ENCODE measurements at regions not wholly inside any gene's neighbourhood (a gene's known extent, or its start where the extent isn't known, plus 50 kb on each side); places are given as distances from the start of the nearest gene placed in this dataset.

DNA sequence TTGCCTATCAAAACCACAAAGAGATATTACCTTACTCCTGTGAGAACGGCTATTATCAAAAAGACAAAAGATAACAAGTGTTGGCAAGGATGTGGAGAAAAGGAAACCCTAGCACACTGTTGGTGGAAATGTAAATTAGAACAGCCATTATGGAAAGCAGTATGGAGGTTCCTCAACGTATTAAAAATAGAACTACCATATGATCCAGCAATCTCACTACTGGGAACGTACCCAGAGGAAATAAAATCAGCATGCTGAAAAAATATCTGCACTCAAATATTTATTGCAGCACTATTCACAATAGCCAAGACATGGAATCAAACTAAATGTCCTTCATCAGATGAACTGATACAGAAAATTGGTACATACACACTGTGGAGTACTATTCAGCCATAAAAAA lies 149.4 kb upstream of the MLN start:
- H3K27ac Mint-ChIP-seq: no peak overlapping the region

More for the DNA sequence above, 149.4 kb upstream of the MLN start:
- Histone ChIP-seq H3K27ac (ENCODE audit: insufficient read length, low read depth, low read length) (no peak overlapping the region), H2BK15ac (ENCODE audit: low read depth, low read length) (no peak overlapping the region), H3K79me1 (ENCODE audit: insufficient read depth, low read depth, low read length, poor library complexity, severe bottlenecking) (no peaks in the 10 kb centered on the region), H3T11ph (ENCODE audit: low read length) (no peak overlapping the region), H3K23ac (ENCODE audit: insufficient read length, low read depth, low read length) (no peak overlapping the region), H2AK5ac (ENCODE audit: insufficient read length, low read length) (no peak overlapping the region), H3K9ac (ENCODE audit: extremely low read depth, insufficient read length, low read length) (no peak overlapping the region), H3K79me2 (ENCODE audit: insufficient read depth, low read length) (no peaks in the 10 kb centered on the region), H2BK120ac (ENCODE audit: low read depth, low read length, poor library complexity, severe bottlenecking) (no peak overlapping the region), H4K91ac (ENCODE audit: insufficient read length, low read depth, low read length) (no peak overlapping the region), H2BK20ac (ENCODE audit: low read depth, low read length, poor library complexity, severe bottlenecking) (no peak overlapping the region), H4K5ac (ENCODE audit: insufficient read length, low read depth, low read length) (no peak overlapping the region), H4K8ac (replicated peaks; ENCODE audit: insufficient read length, low read depth, low read length) (no peak overlapping the region), H2BK5ac (ENCODE audit: insufficient read length, low read length) (no peak overlapping the region), H4K20me1 (ENCODE audit: control insufficient read depth, insufficient read depth, insufficient read length) (peaks cover 2% of the 10 kb centered on the region), H3K18ac (ENCODE audit: insufficient read length, low read depth, low read length) (no peak overlapping the region), H3K4me1 (ENCODE audit: insufficient read depth, low read length) (peaks cover 5% of the 10 kb centered on the region; the same call in 1 of the 2 replicates), H2BK12ac (ENCODE audit: insufficient read length, low read depth, low read length) (no peak overlapping the region), H3K56ac (ENCODE audit: insufficient read length, low read depth, low read length) (no peak overlapping the region), H3K27me3 (ENCODE audit: insufficient read depth, low read length) (no peaks in the 10 kb centered on the region; the same call in 1 of the 2 replicates), H3K4ac (ENCODE audit: low read depth, low read length) (no peak overlapping the region), H3K9me3 (ENCODE audit: control insufficient read depth, low read depth, low read length) (no peaks in the 10 kb centered on the region), H3K14ac (ENCODE audit: insufficient read depth, low read length) (no peak overlapping the region), H3K4me2 (ENCODE audit: insufficient read depth, insufficient read length, low read length) (no peak overlapping the region), H3K23me2 (ENCODE audit: insufficient read length, low read depth, low read length, poor library complexity, severe bottlenecking) (no peaks in the 10 kb centered on the region), H2AFZ (ENCODE audit: low read length) (no peak overlapping the region)
- Mint-ChIP-seq H3K9me3 (no peaks in the 10 kb centered on the region), H3K4me1 (peaks cover 36 to 45% of the 10 kb centered on the region in 2 experiments), H3K36me3 (ENCODE audit: insufficient read depth in 1 of 3, low read depth in 3 of 3) (no peaks in the 10 kb centered on the region), H3K27me3 (ENCODE audit: low read depth) (peaks cover 5% of the 10 kb centered on the region), H3K4me3 (no peak overlapping the region)
- DNase-seq: no peak
- WGBS (ENCODE audit: extremely low coverage, insufficient read length, low lambda C conversion rate): no CpG with 5 or more reads among the region's 3 CpGs
- TF ChIP-seq, protein P1, sequence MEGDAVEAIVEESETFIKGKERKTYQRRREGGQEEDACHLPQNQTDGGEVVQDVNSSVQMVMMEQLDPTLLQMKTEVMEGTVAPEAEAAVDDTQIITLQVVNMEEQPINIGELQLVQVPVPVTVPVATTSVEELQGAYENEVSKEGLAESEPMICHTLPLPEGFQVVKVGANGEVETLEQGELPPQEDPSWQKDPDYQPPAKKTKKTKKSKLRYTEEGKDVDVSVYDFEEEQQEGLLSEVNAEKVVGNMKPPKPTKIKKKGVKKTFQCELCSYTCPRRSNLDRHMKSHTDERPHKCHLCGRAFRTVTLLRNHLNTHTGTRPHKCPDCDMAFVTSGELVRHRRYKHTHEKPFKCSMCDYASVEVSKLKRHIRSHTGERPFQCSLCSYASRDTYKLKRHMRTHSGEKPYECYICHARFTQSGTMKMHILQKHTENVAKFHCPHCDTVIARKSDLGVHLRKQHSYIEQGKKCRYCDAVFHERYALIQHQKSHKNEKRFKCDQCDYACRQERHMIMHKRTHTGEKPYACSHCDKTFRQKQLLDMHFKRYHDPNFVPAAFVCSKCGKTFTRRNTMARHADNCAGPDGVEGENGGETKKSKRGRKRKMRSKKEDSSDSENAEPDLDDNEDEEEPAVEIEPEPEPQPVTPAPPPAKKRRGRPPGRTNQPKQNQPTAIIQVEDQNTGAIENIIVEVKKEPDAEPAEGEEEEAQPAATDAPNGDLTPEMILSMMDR (conservative IDR thresholded peaks at IDR 0.05): no peak

Data from H9 (cell line).